ENCODE measurements at regions not wholly inside any gene's neighbourhood (a gene's known extent, or its start where the extent isn't known, plus 50 kb on each side); places are given as distances from the start of the nearest gene placed in this dataset.

GRCh38 chr2:215746887-215747615, 266.3 kb downstream of the MREG start:
- Mint-ChIP-seq H3K4me1 (peaks cover 22% of the 10 kb centered on the region), H3K27me3 (peaks cover 12% of the 10 kb centered on the region), H3K36me3 (ENCODE audit: low read depth) (peaks cover 2% of the 10 kb centered on the region), H3K4me3 (no peak overlapping the region), H3K27ac (no peak overlapping the region)
- DNase-seq, result no peak
- no peaks in the 10 kb centered on the region for H3K9me3 ChIP-seq (ENCODE audit: control insufficient read depth, low read length, poor library complexity, severe bottlenecking)
- no peak for ATAC-seq

GRCh38 chr2:215746226-215746886, 267.0 kb downstream of the MREG start:
- Mint-ChIP-seq H3K36me3 (ENCODE audit: low read depth) (no peaks in the 10 kb centered on the region), H3K27me3 (peaks cover 8% of the 10 kb centered on the region), H3K27ac (no peak overlapping the region), H3K4me1 (peaks cover 19% of the 10 kb centered on the region), H3K4me3 (no peak overlapping the region)
- ATAC-seq, result no peak
- DNase-seq, result no peak
- no peaks in the 10 kb centered on the region for H3K9me3 ChIP-seq (ENCODE audit: control insufficient read depth, low read length, poor library complexity, severe bottlenecking)

- Mint-ChIP-seq H3K36me3 (ENCODE audit: low read depth) (no peaks in the 10 kb centered on the region), H3K4me3 (no peak overlapping the region), H3K27ac (no peak overlapping the region), H3K4me1 (peaks cover 11% of the 10 kb centered on the region), H3K27me3 (peaks cover 8% of the 10 kb centered on the region)
- no peak for ATAC-seq
- DNase-seq, result no peak
- no peaks in the 10 kb centered on the region for H3K9me3 ChIP-seq (ENCODE audit: control insufficient read depth, low read length, poor library complexity, severe bottlenecking)
Observed at GRCh38 chr2:215745331-215745730, 268.0 kb downstream of the MREG start.

GRCh38 chr2:215744514-215744913, 268.8 kb downstream of the MREG start:
- no peak for DNase-seq
- H3K4me1 Mint-ChIP-seq, result peaks cover 5% of the 10 kb centered on the region
- H3K36me3 Mint-ChIP-seq (ENCODE audit: low read depth), result no peaks in the 10 kb centered on the region
- ATAC-seq, result no peak
- no peak overlapping the region for H3K4me3 Mint-ChIP-seq
- H3K27ac Mint-ChIP-seq, result no peak overlapping the region
- peaks cover 12% of the 10 kb centered on the region for H3K27me3 Mint-ChIP-seq
- no peaks in the 10 kb centered on the region for H3K9me3 ChIP-seq (ENCODE audit: control insufficient read depth, low read length, poor library complexity, severe bottlenecking)

- H3K9me3 ChIP-seq (ENCODE audit: control insufficient read depth, low read length, poor library complexity, severe bottlenecking), result no peaks in the 10 kb centered on the region
- ATAC-seq, result no peak
- Mint-ChIP-seq H3K27ac (no peak overlapping the region), H3K36me3 (ENCODE audit: low read depth) (no peaks in the 10 kb centered on the region), H3K4me1 (no peaks in the 10 kb centered on the region), H3K27me3 (peaks cover 7% of the 10 kb centered on the region), H3K4me3 (no peak overlapping the region)
- DNase-seq, result no peak
Observed at GRCh38 chr2:215743066-215743465, 270.3 kb downstream of the MREG start.

- H3K9me3 ChIP-seq (ENCODE audit: control insufficient read depth, low read length, poor library complexity, severe bottlenecking), result no peaks in the 10 kb centered on the region
- H3K36me3 Mint-ChIP-seq (ENCODE audit: low read depth), result no peaks in the 10 kb centered on the region
- H3K27me3 Mint-ChIP-seq, result peaks cover 7% of the 10 kb centered on the region
- H3K27ac Mint-ChIP-seq, result no peak overlapping the region
- ATAC-seq (no peak), DNase-seq (no peak)
- no peak overlapping the region for H3K4me3 Mint-ChIP-seq
- H3K4me1 Mint-ChIP-seq, result no peaks in the 10 kb centered on the region
Observed at GRCh38 chr2:215742021-215742420, 271.3 kb downstream of the MREG start.

GRCh38 chr2:215740071-215740470, 273.3 kb downstream of the MREG start:
- no peak overlapping the region for H3K4me3 Mint-ChIP-seq
- DNase-seq (no peak), ATAC-seq (no peak)
- no peaks in the 10 kb centered on the region for H3K36me3 Mint-ChIP-seq (ENCODE audit: low read depth)
- H3K9me3 ChIP-seq (ENCODE audit: control insufficient read depth, low read length, poor library complexity, severe bottlenecking), result no peaks in the 10 kb centered on the region
- peaks cover 7% of the 10 kb centered on the region for H3K27me3 Mint-ChIP-seq
- no peak overlapping the region for H3K27ac Mint-ChIP-seq
- no peaks in the 10 kb centered on the region for H3K4me1 Mint-ChIP-seq

GRCh38 chr2:215738351-215738750, 275.0 kb downstream of the MREG start:
- DNase-seq (no peak), ATAC-seq (no peak)
- Mint-ChIP-seq H3K36me3 (ENCODE audit: low read depth) (no peaks in the 10 kb centered on the region), H3K4me3 (no peak overlapping the region), H3K27me3 (peaks cover 7% of the 10 kb centered on the region), H3K4me1 (no peaks in the 10 kb centered on the region), H3K27ac (no peak overlapping the region)
- H3K9me3 ChIP-seq (ENCODE audit: control insufficient read depth, low read length, poor library complexity, severe bottlenecking), result no peaks in the 10 kb centered on the region

- no peaks in the 10 kb centered on the region for H3K4me1 Mint-ChIP-seq
- peaks cover 7% of the 10 kb centered on the region for H3K27me3 Mint-ChIP-seq
Observed at GRCh38 chr2:215737477-215737876, 275.9 kb downstream of the MREG start.

GRCh38 chr2:215736653-215737290, 276.6 kb downstream of the MREG start:
- no peak overlapping the region for H3K27ac Mint-ChIP-seq
- H3K36me3 Mint-ChIP-seq (ENCODE audit: low read depth), result no peaks in the 10 kb centered on the region
- H3K27me3 Mint-ChIP-seq, result peaks cover 7% of the 10 kb centered on the region
- no peak for DNase-seq
- no peak for ATAC-seq
- no peaks in the 10 kb centered on the region for H3K4me1 Mint-ChIP-seq
- no peak overlapping the region for H3K4me3 Mint-ChIP-seq
- no peaks in the 10 kb centered on the region for H3K9me3 ChIP-seq (ENCODE audit: control insufficient read depth, low read length, poor library complexity, severe bottlenecking)

More at GRCh38 chr2:215737477-215737876, 275.9 kb downstream of the MREG start:
- DNase-seq (no peak), ATAC-seq (no peak)
- H3K9me3 ChIP-seq (ENCODE audit: control insufficient read depth, low read length, poor library complexity, severe bottlenecking), result no peaks in the 10 kb centered on the region
- Mint-ChIP-seq H3K27ac (no peak overlapping the region), H3K36me3 (ENCODE audit: low read depth) (no peaks in the 10 kb centered on the region), H3K4me3 (no peak overlapping the region)

GRCh38 chr2:215731108-215731658, 282.2 kb downstream of the MREG start:
- H3K36me3 Mint-ChIP-seq (ENCODE audit: low read depth), result no peaks in the 10 kb centered on the region
- ATAC-seq, result no peak
- no peak overlapping the region for H3K27ac Mint-ChIP-seq
- H3K9me3 ChIP-seq (ENCODE audit: control insufficient read depth, low read length, poor library complexity, severe bottlenecking), result no peaks in the 10 kb centered on the region
- H3K4me1 Mint-ChIP-seq, result peaks cover 4% of the 10 kb centered on the region
- no peak overlapping the region for H3K4me3 Mint-ChIP-seq
- no peak for DNase-seq
- H3K27me3 Mint-ChIP-seq, result peaks cover 10% of the 10 kb centered on the region

- H3K4me3 Mint-ChIP-seq, result no peak overlapping the region
- H3K9me3 ChIP-seq (ENCODE audit: control insufficient read depth, low read length, poor library complexity, severe bottlenecking), result no peaks in the 10 kb centered on the region
- H3K27ac Mint-ChIP-seq, result no peak overlapping the region
- H3K36me3 Mint-ChIP-seq (ENCODE audit: low read depth), result no peaks in the 10 kb centered on the region
- H3K27me3 Mint-ChIP-seq, result peaks cover 10% of the 10 kb centered on the region
- peaks cover 4% of the 10 kb centered on the region for H3K4me1 Mint-ChIP-seq
- ATAC-seq (no peak), DNase-seq (no peak)
Observed at GRCh38 chr2:215729985-215730620, 283.2 kb downstream of the MREG start.

GRCh38 chr2:215728504-215729065, 284.8 kb downstream of the MREG start:
- no peaks in the 10 kb centered on the region for H3K9me3 ChIP-seq (ENCODE audit: control insufficient read depth, low read length, poor library complexity, severe bottlenecking)
- Mint-ChIP-seq H3K4me1 (peaks cover 4% of the 10 kb centered on the region), H3K27me3 (peaks cover 10% of the 10 kb centered on the region), H3K27ac (no peak overlapping the region), H3K36me3 (ENCODE audit: low read depth) (no peaks in the 10 kb centered on the region), H3K4me3 (no peak overlapping the region)
- DNase-seq (no peak), ATAC-seq (no peak)

Measured in T-helper 17 cell (primary cell).